ENCODE measurements at regions not wholly inside any gene's neighbourhood (a gene's known extent, or its start where the extent isn't known, plus 50 kb on each side); places are given as distances from the start of the nearest gene placed in this dataset.
"Not testable (repeated sequence)": the region's sequence is repeated elsewhere in the genome, so short reads cannot be mapped to it uniquely, and the experiment has no call there.

DNA sequence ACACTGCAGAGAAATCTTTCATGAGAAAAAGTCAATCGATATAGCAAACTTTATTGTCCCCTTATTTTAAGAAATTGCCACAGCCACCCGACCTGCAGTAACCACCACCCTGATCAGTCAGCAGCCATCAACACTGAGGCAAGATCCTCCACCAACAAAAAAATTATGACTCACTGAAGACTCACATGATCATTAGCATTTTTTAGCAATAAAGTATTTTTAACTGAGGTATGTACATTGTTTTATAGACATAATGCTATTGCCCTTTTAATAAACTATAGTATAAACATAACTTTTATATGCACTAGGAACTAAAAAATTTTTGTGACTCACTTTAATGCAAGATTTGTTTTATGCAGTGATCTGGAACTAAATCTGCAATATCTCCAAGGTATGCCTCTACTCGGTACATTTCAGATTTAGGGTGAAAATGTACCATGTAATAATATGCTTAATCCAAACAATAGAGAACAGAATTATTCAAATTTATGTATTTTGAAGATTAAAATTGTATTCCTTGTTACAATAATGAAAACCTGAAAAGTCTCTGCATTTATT lies 79.2 kb upstream of the CEP126 start:
- no peak overlapping the region for H3K4me3 ChIP-seq (replicated peaks; ENCODE audit: low read depth, low read length)
- no peak for DNase-seq (ENCODE audit: low read depth)
- TF ChIP-seq, protein P1, sequence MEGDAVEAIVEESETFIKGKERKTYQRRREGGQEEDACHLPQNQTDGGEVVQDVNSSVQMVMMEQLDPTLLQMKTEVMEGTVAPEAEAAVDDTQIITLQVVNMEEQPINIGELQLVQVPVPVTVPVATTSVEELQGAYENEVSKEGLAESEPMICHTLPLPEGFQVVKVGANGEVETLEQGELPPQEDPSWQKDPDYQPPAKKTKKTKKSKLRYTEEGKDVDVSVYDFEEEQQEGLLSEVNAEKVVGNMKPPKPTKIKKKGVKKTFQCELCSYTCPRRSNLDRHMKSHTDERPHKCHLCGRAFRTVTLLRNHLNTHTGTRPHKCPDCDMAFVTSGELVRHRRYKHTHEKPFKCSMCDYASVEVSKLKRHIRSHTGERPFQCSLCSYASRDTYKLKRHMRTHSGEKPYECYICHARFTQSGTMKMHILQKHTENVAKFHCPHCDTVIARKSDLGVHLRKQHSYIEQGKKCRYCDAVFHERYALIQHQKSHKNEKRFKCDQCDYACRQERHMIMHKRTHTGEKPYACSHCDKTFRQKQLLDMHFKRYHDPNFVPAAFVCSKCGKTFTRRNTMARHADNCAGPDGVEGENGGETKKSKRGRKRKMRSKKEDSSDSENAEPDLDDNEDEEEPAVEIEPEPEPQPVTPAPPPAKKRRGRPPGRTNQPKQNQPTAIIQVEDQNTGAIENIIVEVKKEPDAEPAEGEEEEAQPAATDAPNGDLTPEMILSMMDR (IDR thresholded peaks at IDR 0.05; ENCODE audit: low read length, missing control alignments), result no peak

DNA sequence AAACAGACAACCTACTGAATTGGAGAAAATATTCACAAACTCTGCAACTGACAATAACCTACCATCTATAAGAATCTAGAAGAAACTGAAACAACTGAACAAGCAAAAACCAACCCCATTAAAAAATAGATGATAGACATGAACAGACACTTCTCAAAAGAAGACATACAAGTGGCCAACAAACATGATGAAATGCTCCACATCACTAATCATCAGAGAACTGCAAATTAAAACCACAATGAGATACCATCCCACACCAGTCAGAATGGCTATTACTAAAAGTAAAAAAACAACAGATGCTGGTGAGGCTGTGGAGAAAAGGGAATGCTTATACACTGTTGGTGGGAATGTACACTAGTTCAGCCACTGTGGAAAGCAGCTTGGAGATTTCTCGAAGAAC lies 84.3 kb upstream of the CEP126 start:
- DNase-seq (ENCODE audit: low read depth), result not testable (repeated sequence)

DNA sequence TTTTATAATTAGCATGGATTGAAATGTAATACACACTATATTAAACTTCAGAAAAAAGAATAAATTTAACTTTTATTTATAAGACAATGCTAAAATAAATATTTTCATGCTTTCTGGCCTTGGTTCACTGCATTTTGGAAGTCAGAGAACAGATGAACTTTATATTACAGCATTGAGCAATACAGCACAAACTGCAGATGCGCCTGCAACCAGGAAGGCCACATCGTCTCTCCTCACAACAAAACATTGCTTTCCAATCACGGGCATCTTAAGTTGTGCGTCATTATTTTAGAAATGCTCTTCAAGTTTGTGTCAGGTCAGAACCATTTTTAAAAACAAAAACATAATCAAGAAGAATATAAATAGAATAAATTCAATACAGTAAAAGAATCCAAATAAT lies 89.3 kb upstream of the CEP126 start:
- TF ChIP-seq, protein P1 (IDR thresholded peaks at IDR 0.05; ENCODE audit: low read length, missing control alignments), result no peak
- no peak for DNase-seq (ENCODE audit: low read depth)
- H3K4me3 ChIP-seq (replicated peaks; ENCODE audit: low read depth, low read length), result no peak overlapping the region

More for the DNA sequence above, 84.3 kb upstream of the CEP126 start:
- H3K4me3 ChIP-seq (replicated peaks; ENCODE audit: low read depth, low read length), result not testable (repeated sequence)

DNA sequence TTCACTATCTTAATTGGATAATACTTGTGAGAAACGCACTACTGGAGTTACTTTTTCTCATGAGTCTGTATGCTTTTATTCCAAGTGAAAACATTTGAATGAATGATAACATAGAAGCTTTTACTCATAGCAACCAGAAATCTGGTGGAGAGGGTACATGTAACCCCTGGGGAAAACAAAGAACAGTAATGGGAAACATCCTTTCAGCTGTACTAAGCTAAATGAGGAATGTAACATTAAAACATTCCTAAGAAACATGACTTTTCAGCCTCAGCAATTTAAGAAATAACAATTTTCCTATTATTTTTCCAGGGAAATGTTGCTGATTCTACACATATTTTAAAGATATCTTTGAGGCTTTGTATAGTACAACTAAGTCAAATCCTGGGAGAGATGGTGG lies 97.2 kb upstream of the CEP126 start:
- H3K4me3 ChIP-seq (replicated peaks; ENCODE audit: low read depth, low read length), result no peak overlapping the region
- no peak for DNase-seq (ENCODE audit: low read depth)
- TF ChIP-seq, protein P1 (IDR thresholded peaks at IDR 0.05; ENCODE audit: low read length, missing control alignments), result no peak

DNA sequence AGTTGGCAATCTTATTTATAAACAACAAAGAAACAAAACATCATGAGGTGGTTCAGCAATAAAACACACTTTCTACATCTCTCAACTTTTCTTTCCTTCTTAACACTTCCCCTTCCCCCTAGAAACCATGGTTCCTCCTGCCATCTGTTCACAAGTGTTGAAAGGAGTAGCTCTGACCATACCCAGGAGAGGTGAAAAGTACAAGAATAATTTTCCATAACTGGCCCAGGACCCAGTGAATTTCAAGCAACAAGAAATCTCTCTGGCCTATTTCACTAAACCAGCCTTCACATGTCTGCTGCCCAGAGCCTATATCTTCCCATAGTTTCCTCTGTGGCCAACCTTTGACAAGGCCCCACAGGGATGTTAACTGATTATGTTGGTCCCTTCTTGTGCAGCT lies 98.2 kb upstream of the CEP126 start:
- DNase-seq (ENCODE audit: low read depth), result no peak
- TF ChIP-seq, protein P1 (IDR thresholded peaks at IDR 0.05; ENCODE audit: low read length, missing control alignments), result no peak
- no peak overlapping the region for H3K4me3 ChIP-seq (replicated peaks; ENCODE audit: low read depth, low read length)

DNA sequence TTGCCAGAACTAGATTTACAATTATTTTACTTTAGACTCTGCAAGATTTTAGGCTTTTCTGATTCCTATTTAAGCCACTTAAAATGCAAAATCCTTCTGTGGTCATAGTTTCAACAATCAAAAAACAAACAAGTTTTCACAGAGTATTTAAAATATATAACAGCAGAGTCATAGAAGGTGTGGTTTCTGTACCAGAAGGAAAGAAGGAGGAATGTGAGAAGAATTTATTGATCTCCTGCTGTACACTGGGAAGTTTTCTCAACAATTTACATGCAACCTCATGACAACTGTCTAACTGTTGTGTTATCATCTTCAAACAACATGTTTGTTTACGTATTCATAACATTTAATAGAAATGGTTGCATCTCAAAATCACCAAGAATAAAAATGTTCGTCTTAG lies 102.3 kb upstream of the CEP126 start:
- no peak for DNase-seq (ENCODE audit: low read depth)
- TF ChIP-seq, protein P1 (IDR thresholded peaks at IDR 0.05; ENCODE audit: low read length, missing control alignments), result no peak
- H3K4me3 ChIP-seq (replicated peaks; ENCODE audit: low read depth, low read length), result no peak overlapping the region

DNA sequence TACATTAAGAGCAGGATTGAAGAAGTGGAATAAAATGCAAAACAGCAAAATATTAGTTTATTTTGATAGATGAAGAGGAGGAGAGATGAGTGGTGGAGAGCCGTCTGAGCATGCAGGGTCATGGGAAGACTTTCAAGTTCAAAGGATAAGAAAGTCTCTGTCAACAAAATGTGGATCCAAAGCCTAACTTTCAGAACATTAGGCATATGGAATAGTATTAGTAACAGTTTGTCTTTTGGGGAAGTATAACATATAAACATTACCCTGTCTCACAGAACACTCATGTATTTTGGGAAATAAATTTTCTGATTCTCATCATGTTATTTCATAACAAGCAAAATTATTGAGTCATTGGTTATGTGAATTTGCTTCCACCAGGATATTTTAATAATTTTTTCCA lies 104.3 kb upstream of the CEP126 start:
- TF ChIP-seq, protein P1 (IDR thresholded peaks at IDR 0.05; ENCODE audit: low read length, missing control alignments), result no peak
- no peak overlapping the region for H3K4me3 ChIP-seq (replicated peaks; ENCODE audit: low read depth, low read length)
- no peak for DNase-seq (ENCODE audit: low read depth)
